GM19455 (cell line): ENCODE measurements at regions not wholly inside any gene's neighbourhood (a gene's known extent, or its start where the extent isn't known, plus 50 kb on each side); places are given as distances from the start of the nearest gene placed in this dataset.
"Not testable (repeated sequence)": the region's sequence is repeated elsewhere in the genome, so short reads cannot be mapped to it uniquely, and the experiment has no call there.

Experiments
- ATAC-seq: cut with Tn5 transposase; IDR thresholded peaks from one replicate; pipeline ENCODE4 v1.9.1; 2021; ENCODE audit not compliant: unreplicated experiment

DNA sequence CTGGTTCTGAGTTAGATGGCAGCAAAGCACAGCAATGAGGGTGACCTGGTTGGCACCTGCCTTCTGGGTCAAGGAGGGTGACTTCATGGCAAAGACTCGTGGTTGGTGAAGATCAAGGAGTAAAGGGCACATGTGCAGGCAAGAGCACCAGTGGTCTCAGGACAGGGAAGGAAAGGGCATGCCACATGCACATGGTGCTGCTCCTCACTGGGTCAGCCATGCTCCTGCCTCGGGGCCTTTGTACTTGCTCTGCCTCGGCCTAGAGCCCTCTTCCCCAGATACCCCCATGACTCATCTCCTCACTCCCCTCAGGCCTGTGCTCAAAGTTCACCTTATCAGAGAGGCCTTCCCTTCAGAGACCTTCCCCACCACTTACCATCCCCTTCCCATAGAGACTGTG, 106.7 kb upstream of the KDM7A start:
- ATAC-seq: no peak

DNA sequence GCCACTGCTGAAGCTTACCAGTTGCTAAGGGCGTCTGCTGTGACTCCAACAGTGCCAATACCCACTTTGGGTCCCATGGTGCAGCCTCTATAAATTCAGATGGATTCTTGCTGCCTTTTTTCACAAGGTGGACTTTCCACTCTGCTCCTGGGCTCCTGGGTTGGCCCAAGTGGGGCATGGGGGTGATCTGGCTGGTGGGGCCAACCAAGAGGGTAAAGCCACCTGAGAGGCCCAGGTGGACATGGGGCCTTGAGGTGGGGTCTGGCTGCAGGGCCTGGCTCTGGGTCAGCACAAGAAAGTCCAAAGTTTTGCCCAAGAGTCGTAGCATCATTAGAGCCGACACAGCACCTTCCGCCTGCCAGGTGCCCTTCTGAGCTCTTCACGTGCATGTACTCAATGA, 105.2 kb upstream of the KDM7A start:
- ATAC-seq: no peak

DNA sequence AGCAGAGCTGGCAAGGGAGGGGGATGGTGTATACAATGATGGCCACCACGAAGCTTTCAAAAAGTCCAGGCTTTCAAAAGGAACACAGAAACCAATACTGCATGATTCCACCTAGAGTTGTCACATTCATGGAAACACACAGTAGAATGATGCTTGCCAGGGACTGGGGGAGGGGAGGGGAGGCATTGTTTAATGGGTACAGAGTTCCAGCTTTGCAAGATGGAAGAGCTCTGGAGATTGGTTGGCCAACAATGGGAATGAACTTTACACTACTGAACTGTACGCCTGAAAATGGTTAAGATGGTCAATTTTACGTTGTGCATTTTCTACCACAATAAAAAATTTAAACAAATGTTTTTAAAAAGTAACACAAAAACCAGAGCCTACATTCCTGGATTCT, 104.5 kb upstream of the KDM7A start:
- no peak for ATAC-seq

DNA sequence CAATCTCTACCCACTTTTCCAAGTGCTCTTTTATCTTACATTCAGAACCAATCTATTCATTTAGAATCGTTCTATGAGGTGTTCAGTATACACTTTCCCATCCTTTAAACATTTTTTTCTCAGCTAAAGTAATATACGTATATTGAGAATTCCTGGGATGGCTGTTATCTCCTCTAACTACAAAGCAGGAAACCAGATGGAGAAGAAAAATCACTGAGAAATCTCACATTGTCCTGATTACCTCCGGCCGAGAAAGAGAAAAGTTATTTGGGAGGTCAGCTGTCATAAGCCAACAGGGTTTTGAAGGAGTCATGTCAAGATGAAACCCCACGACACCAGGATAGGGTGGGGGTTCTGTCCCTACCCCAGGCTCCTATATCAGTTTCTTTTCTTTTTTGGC, 99.2 kb upstream of the KDM7A start:
- ATAC-seq: no peak

DNA sequence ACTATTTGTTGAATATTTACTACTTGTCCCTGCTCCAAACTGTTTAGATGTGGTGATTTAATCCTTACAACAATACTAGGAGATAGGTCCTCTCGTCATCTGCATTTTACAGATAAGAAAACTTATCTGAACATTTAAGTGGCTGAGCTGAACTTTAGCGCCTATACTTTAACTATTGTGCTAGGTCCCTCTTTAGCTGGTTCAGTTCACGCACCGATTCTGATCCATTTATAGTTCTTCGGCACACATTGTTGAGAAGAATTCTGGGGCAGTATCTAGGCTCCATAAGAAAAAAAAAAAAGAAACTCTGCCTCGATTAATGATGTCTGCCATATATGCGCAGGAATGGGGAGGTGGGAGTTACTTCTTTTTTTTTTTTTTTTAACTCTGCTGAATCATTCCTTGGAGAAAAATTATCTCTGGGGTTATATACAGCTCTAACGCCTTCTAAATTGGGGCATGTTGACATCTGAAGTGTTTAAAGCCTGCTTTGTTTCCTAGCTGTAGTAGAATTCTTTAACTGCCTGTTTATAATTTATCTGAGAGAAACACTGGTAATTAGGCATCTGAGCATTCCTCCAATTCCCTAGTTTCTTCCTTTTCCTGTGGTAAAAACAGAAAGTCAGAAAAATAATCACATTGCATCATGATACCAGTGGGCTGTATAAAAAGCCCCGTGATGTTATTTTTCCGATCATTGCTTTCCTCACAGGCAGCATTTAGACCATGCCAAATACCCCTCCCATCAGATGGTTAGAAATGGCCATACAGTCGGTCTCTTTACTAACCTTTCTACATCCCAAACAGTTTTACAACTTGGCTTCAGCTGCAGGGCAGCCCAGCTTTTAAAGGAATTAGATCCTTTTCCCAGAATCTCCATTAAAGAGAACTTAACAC, 98.5 kb upstream of the KDM7A start:
- no peak for ATAC-seq

DNA sequence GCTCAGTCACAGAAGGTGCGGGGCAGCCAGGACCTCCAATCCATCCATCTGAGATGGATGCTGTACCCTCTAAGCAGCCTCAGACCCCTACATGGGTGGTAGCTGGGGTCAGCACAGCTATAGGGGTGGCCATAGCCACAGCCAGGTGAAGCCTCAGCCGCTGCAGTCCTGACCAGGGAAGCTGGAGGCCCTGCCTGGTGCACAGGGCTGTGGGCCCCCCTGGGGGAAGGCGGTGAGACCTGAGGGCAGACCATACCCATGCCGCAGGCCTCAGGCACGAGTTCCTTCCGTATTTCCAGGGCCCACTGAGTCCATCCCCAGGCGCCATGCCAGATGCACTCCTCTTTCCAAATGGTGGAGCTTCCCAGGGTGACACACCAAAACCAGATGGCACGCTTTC, 96.6 kb upstream of the KDM7A start:
- no peak for ATAC-seq

DNA sequence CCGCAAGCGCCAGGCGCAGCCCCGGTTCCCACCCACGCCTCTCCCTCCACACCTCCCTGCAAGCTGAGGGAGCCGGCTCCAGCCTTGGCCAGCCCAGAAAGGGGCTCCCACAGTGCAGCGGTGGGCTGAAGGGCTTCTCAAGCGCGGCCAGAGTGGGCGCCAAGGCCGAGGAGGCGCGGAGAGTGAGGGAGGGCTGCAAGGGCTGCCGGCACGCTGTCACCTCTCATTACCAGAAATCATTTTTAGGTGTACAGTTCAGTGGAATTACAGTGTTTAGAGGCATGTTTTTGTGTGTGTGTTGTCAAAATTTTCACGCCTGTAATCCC, 94.8 kb upstream of the KDM7A start:
- not testable (repeated sequence) for ATAC-seq

DNA sequence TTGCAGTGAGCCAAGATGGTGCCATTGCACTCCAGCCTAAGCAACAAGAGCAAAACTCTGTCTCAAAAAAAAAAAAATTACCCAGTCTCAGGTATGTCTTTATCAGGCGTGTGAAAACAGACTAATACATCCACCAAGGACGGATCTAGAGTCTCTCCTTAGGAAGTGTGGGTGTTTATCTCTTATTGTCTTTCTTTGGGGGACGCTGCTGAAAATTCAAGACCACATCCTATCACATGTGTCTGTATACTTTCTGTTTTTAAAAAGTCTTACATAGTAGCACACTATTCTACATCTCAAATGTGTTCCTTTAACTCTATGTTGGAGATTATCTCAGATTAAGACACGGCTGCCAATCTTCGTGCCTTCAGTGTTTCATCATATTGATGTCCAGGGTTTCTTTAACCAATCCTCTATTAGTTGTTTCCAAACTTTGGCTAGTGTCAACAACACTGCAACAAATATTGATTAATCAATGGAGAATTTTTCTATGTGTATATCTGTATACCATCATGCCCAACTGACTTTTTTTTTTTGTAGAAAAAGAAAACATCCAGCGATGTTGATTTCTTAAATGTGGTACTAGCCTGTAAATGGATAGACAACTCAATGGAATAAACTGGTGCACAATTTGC, 92.3 kb upstream of the KDM7A start:
- ATAC-seq: no peak

DNA sequence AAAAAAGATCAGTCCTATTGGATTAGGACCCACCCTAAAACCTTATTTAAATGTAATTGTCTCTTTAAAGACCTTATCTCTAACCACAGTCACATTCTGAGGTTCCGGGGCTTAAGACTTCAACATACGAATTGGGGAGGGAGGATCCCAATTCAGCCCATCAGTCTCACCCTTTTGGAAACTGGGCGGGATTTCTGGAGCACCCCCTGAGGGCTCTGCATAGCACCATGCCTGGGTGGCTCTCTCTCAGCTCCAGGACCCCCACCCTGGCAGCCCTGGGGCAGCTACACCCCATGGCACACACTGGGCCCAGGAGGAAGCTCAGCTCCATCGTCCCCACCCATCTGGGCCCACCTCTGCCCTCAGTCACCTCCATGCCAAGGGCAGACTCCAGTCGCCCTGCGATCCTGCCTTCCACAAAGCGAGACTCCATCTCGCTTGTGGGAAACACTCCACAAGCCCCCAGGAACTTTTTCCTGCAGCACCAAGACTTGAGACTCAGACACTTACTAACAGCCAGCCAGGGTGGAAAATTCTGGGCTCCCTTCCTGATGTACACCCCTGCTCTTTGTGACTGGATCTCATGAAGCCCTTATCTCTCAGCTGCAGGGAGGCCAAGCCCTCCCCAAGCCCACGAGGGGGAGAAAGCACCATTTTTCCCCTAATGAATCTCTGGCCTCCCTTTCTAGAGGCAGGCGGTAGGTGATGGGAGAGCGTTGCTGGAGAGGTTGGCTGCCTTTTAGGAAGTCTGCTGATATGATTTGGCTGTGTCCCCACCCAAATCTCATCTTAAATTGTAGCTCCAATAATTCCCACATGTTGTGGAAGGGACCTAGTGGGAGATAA, 90.8 kb upstream of the KDM7A start:
- ATAC-seq: no peak

DNA sequence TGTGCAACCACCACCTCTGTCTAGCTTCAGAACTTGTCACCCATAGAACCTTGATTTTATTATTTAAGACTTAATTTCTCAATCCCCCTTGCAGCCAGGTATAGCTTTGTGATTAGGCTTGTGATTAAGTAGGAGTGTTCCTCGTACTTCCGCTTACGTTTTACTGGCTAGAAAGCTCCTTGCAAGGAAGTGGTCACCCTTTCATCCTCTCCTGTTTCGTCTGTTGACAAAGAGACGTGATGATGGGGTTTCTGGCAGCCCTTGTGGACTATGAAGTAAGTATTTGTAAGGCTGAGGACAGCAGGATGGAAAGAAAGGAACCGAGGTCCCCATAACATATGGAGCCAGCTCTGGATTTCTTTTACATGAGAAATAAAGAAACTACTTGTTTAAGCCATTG, 86.5 kb upstream of the KDM7A start:
- ATAC-seq: no peak

DNA sequence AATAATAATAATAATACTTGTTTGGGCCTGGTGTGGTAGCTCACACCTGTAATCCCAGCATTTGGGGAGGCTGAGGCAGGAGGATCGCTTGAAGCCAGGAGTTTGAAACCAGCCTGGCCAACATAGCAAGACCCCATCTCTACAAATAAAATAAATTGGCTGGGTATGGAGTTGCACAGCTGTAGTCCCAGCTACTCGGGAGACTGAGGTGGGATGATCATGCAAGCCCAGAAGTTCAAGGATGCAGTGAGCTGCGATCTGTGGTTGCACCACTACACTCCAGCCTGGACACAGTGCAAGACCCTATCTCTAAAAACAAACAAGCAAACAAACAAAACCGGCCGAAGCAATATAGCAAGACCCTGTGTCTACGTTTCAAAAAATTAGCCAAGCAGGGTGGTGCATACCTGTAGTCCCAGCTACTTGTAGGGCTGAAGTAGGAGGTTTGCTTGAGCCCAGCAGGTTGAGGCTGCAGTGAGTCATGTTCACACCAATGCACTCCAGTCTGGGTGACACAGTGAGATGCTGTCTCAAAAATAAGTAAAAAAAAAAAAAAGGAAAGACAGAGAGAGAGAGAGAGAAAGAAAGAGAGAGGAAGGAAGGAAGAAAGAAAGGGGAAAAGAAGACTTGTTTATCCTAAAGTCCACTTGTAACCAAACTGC, 85.6 kb upstream of the KDM7A start:
- ATAC-seq: no peak

DNA sequence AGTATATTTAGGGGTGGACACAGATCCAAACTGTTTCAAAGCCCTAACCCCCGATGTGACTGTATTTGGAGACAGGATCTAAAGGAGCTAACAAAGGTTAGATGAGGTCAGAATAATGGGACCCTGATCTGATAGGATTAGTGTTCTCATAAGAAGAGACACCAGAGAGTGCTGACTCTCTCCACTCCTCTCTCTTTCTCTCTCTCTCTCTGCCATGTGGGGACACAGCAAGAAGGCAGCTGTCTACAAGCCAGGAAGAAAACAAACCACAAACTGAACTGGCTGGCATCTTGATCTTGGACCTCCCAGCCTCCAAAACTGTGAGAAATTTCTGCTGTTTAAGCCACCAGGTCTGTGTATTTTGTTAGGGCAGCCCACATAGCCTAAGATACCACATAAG, 84.7 kb upstream of the KDM7A start:
- no peak for ATAC-seq

DNA sequence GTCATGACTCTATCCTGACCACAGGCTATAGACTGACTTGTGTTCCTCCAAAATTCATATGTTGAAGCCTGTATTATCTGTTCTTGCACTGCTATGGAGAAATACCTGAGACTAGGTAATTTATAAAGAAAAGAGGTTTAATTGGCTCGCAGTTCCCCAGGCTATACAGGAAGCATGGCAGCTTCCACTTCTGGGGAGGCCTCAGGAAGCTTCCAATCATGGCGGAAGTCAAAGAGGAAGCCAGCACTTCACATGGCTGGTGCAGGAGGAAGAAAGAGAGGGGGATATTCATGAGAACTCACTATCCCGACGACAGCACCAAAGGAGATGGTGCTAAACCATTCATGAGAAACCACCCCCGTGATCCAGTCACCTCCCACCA, 84.3 kb upstream of the KDM7A start:
- no peak for ATAC-seq

DNA sequence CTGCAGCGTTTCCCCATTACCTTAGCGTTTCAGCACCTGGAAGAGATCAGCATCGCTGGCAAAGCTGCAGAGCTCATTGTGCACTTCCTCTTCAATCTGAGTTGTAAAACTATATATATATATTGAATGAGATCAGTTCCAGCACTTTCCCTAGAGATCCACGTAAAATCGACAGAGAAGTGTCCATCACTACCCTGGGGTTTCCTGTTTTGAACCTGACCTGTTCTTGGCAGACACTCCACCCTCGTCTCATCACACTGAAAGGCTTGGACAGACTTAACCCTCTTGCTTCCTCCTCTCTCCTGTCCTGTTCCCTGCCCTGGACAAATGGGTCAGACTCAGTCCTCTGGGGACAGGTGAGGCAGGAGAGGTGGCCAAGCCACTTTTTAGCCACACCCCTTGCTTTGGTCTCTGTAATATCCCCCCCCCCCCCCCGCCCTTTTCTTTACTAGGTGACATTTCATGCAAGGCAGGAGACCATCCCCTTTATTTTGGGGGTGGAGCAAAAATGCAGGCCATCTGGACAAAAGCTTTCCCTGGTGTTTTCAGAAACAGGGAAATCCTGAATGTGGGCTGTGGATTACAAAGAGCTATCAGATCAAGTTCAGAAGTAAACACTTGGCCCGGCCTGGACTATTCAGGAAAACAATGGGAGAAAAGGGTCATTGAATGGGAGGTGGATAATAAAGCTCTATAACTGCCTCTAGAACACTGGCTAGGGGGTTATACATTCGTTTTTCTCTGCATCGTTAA, 83.7 kb upstream of the KDM7A start:
- no peak for ATAC-seq

DNA sequence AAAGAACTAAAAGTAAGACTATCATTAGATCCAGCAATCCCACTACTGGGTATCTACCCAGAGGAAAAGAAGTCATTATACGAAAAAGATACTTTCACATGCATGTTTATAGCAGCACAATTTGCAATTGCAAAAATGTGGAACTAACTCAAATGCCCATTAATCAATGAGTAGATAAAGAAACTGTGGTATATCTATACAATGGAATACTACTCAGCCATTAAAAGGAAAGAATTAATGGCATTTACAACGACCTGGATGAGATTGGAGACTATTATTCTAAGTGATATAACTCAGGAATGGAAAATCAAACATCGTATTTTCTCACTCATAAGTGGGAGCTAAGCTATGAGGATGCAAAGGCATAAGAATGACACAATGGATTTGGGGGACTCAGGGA, 80.5 kb upstream of the KDM7A start:
- not testable (repeated sequence) for ATAC-seq

DNA sequence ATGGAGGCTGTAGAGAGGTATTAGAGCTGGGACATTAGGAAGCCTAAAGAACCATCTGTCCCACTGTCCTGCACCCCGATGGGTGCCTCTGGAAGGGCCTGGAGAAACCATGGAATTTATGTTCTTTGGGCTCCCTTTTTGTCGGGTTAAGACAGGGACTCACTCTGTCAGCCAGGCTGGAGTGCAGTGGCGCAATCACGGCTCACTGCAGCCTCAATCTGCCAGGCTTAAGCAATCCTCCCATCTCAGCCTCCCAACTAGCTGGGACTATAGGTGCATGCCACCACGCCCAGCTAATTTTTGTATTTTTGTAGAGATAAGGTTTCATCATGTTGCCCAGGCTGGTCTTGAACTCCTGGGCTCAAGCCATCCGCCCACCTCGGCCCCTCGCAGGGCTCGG, 78.2 kb upstream of the KDM7A start:
- not testable (repeated sequence) for ATAC-seq

DNA sequence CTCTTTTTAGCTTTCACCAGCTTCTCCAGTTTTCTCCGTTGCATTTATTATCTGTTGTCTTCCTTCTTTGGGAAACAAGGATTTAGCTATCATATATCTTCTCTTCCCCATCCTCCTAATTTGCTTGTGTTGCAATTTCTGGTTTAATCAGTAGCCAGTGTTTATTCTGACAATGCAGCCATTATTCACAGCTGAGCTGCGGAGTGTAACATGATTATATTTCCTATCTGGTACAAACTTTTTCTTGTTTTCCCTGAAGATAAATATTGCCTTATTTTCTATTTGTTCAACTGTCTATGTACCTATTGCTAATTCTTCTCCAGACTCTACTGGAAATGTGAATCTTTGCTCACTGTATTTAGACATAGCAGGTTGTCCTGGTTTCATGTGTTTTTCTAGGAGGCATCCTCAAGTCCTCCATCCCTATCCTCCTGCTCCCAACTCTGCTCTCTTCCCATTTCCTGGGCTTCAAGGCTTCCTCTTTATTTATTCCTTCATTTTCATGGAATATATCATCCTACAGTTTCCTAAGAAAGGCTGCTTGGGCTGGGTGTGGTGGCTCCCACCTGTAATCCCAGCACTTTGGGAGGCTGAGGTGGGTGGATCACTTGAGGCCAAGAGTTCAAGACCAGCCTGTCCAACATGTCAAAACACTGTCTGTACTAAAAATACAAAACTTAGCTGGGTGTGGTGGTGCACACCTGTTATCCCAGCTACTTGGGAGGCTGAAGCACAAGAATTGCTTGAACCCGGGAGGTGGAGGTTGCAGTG, 72.4 kb upstream of the KDM7A start:
- ATAC-seq: no peak

DNA sequence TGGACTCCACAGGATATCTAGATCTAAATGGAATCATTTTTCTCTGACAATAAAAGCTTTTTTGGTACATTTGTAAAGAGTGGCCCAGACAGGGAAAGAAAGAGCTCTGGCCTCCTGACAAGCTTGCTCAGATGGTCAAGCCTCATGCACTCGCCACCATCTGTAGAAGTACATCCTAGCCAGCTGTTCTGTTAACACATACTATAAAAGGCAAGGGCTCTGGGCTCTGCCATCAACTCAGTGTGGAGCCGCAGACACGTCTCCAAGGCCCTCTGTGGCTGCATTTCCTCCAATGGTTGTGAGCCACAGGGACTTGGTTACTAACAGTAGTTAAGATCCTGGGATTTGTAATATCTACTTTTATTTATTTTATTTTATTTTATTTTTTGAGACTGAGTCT, 70.8 kb upstream of the KDM7A start:
- no peak for ATAC-seq

DNA sequence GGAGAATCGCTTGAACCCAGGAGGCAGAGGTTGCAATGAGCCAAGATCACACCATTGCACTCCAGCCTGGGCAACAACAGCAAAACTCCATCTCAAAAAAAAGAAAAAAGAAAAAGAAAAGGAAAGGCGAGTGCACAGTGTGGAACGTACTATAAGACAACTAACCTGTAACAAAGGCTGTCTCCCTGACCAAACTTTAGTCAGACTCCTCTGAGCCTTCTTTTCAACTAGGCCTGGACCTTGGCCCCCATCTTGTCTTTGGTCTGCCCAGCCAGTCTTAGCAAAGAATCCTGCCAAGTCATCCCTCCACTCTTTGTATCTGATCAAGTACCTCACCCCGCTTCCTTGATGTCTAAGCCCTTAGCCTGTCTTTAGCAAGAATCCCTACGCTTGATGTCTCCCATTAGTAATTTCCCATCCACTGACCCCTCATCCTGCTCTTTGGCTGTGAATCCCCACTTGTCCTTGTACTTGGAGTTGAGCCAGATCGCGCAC, 68.9 kb upstream of the KDM7A start:
- no peak for ATAC-seq
